IMR-90 (cell line): ENCODE measurements at regions not wholly inside any gene's neighbourhood (a gene's known extent, or its start where the extent isn't known, plus 50 kb on each side); places are given as distances from the start of the nearest gene placed in this dataset.

Source experiments
- ATAC-seq: fragments of 200-7000 bp; cut with Tn5 transposase; 2 replicates; pipeline ENCODE4 v1.9.1; 2020; ENCODE audit warnings: low read depth, mild to moderate bottlenecking, moderate library complexity
- BruUV-seq: library from RNA; stranded (reverse); fragments of 400-500 nt; replicated peaks from 2 replicates; lab custom pipeline; 2021; lab: Mats Ljungman, UMichigan
- CTCF ChIA-PET: fragments of 300-600 bp; formaldehyde crosslinking; extraction: SDS; loops from one replicate; lab custom pipeline; 2021; ENCODE audit warnings: antibody characterized with exemption; lab: Yijun Ruan, JAX
- POLR2A ChIA-PET: fragments of 300-600 bp; sonication (Branson Sonifier 250); formaldehyde crosslinking; loops from one replicate; lab custom pipeline; 2022; ENCODE audit warnings: antibody characterized with exemption; ENCODE audit not compliant: unreplicated experiment; lab: Charles Lee
- DNase-seq: peaks from one replicate; pipeline ENCODE4 v3.0.0; 2013
- H2AFZ ChIP-seq: replicated peaks from 2 replicates; pipeline ENCODE3; 2013; ENCODE audit warnings: low read length, mild to moderate bottlenecking; ENCODE audit not compliant: poor library complexity
- H2AK5ac ChIP-seq: 2 replicates; pipeline ENCODE4 v1.6.1; 2013; ENCODE audit warnings: low read depth, low read length, inconsistent platforms
- H2AK9ac ChIP-seq: replicated peaks from 2 replicates; pipeline ENCODE3; 2013; ENCODE audit warnings: mild to moderate bottlenecking, low read depth, low read length, moderate library complexity; ENCODE audit not compliant: poor library complexity
- H2BK120ac ChIP-seq: 2 replicates; pipeline ENCODE4 v1.6.1; 2013; ENCODE audit warnings: low read depth, low read length, inconsistent platforms
- H2BK15ac ChIP-seq: 3 replicates; pipeline ENCODE4 v1.6.1; 2013; ENCODE audit warnings: low read depth, low read length, inconsistent platforms
- H2BK20ac ChIP-seq: 2 replicates; pipeline ENCODE4 v1.6.1; 2013; ENCODE audit warnings: low read depth, mild to moderate bottlenecking, inconsistent platforms, low read length, moderate library complexity
- H2BK5ac ChIP-seq: 2 replicates; pipeline ENCODE4 v1.6.1; 2013; ENCODE audit warnings: mild to moderate bottlenecking, low read depth, low read length, inconsistent platforms; ENCODE audit not compliant: poor library complexity, severe bottlenecking
- H3K14ac ChIP-seq: replicated peaks from 2 replicates; pipeline ENCODE4 v1.6.1; 2013; ENCODE audit warnings: low read depth, low read length, inconsistent platforms
- H3K18ac ChIP-seq: 2 replicates; pipeline ENCODE4 v1.6.1; 2013; ENCODE audit warnings: low read depth, low read length, control low read depth
- H3K23ac ChIP-seq: 2 replicates; pipeline ENCODE4 v1.6.1; 2013; ENCODE audit warnings: low read depth, low read length, inconsistent platforms
- H3K27ac ChIP-seq: 2 replicates; pipeline ENCODE4 v1.5.1; 2013; ENCODE audit warnings: mild to moderate bottlenecking, control low read depth, low read length; ENCODE audit not compliant: insufficient read depth
- H3K27me3 ChIP-seq: 2 replicates; pipeline ENCODE4 v1.6.1; 2013; ENCODE audit warnings: low read length; ENCODE audit not compliant: control insufficient read depth, insufficient read depth
- H3K36me3 ChIP-seq: 2 replicates; pipeline ENCODE4 v1.6.1; 2013; ENCODE audit warnings: low read length, mixed read lengths; ENCODE audit not compliant: control insufficient read depth, insufficient read depth
- H3K4ac ChIP-seq: 2 replicates; pipeline ENCODE4 v1.6.1; 2013; ENCODE audit warnings: low read depth, low read length, inconsistent platforms
- H3K4me1 ChIP-seq: 2 replicates; pipeline ENCODE4 v1.6.1; 2013; ENCODE audit warnings: low read length, mixed read lengths; ENCODE audit not compliant: control insufficient read depth, insufficient read depth
- H3K4me2 ChIP-seq: 2 replicates; pipeline ENCODE4 v1.6.1; 2013; ENCODE audit warnings: low read depth, mild to moderate bottlenecking, control low read depth, low read length, moderate library complexity
- H3K4me3 ChIP-seq: 2 replicates; pipeline ENCODE4 v1.5.1; 2013; ENCODE audit warnings: low read depth, mild to moderate bottlenecking, control low read depth, low read length, moderate library complexity; ENCODE audit not compliant: insufficient read depth
- H3K56ac ChIP-seq: 2 replicates; pipeline ENCODE4 v1.6.1; 2013; ENCODE audit warnings: low read length, inconsistent platforms; ENCODE audit not compliant: insufficient read depth; ENCODE audit errors: extremely low read depth
- H3K79me1 ChIP-seq, 2 experiments: 2 replicates each; pipeline ENCODE4 v1.6.1; 2013; ENCODE audit warnings: low read length in 2 of 2, inconsistent platforms in 1 of 2, low read depth in 1 of 2
- H3K9ac ChIP-seq: 2 replicates; pipeline ENCODE4 v1.6.1; 2013; ENCODE audit warnings: low read depth, low read length, control low read depth
- H3K9me1 ChIP-seq: 2 replicates; pipeline ENCODE4 v1.6.1; 2013; ENCODE audit warnings: low read length, inconsistent platforms; ENCODE audit not compliant: insufficient read depth
- H3K9me3 ChIP-seq: 2 replicates; pipeline ENCODE4 v1.6.1; 2013; ENCODE audit warnings: low read length; ENCODE audit not compliant: control insufficient read depth, insufficient read depth
- H4K20me1 ChIP-seq: 2 replicates; pipeline ENCODE4 v1.6.1; 2013; ENCODE audit warnings: low read length, inconsistent platforms; ENCODE audit not compliant: insufficient read depth
- H4K5ac ChIP-seq: 2 replicates; pipeline ENCODE4 v1.6.1; 2013; ENCODE audit warnings: mild to moderate bottlenecking, low read depth, low read length, control low read depth
- H4K8ac ChIP-seq, 2 experiments: 2 replicates each; pipeline ENCODE4 v1.6.1; 2013; ENCODE audit warnings: low read depth in 2 of 2, low read length in 2 of 2, control low read depth in 1 of 2, inconsistent platforms in 1 of 2
- H4K91ac ChIP-seq: 2 replicates; pipeline ENCODE4 v1.6.1; 2013; ENCODE audit warnings: low read depth, low read length, inconsistent platforms; ENCODE audit not compliant: insufficient read depth
- CEBPB ChIP-seq: IDR thresholded peaks from 2 replicates; pipeline ENCODE4 v1.6.1; 2012; ENCODE audit warnings: low read depth, low read length, improper control_type of control experiment
- CTCF ChIP-seq: conservative IDR thresholded peaks from 2 replicates; pipeline ENCODE4 v1.5.1; 2012; ENCODE audit warnings: mild to moderate bottlenecking, low read depth, low read length, improper control_type of control experiment
- ELK1 ChIP-seq: fragments of 150-350 bp; IDR thresholded peaks from 2 replicates; pipeline ENCODE4 v1.6.1; 2016; ENCODE audit warnings: low read depth, mild to moderate bottlenecking, low read length, moderate library complexity, borderline replicate concordance
- RCOR1 ChIP-seq: IDR thresholded peaks from 2 replicates; pipeline ENCODE4 v1.6.1; 2012; ENCODE audit warnings: mild to moderate bottlenecking, low read length, improper control_type of control experiment; ENCODE audit not compliant: insufficient replicate concordance
- WGBS, 2 experiments: methylation state at CpG; one replicate each; pipeline versions ENCODE4 v1.1.5 to v1.1.7; 2013; ENCODE audit warnings: missing lambda C conversion rate in 2 of 2; ENCODE audit not compliant: insufficient read length in 1 of 2; ENCODE audit errors: extremely low coverage in 2 of 2; 5-methylcytosine and 5-hydroxymethylcytosine counted together
- dilution Hi-C: fragments of 300-500 bp; cut with HindIII; formaldehyde crosslinking; loops from one replicate; pipeline ENCODE4 v1.14.3; 2018; ENCODE audit warnings: low sequenced_read_pairs; ENCODE audit not compliant: unreplicated experiment
- in situ Hi-C: fragments of 300-500 bp; cut with MboI; formaldehyde crosslinking; loops from 3 replicates; pipeline ENCODE4 v1.14.3; 2019; ENCODE audit warnings: low sequenced_read_pairs, inconsistent platforms, mixed read lengths
- intact Hi-C: fragments of 100-400 bp; cut with micrococcal nuclease; formaldehyde crosslinking; loops from 2 replicates; pipeline ENCODE4 v1.10.0; 2022

GRCh38 chr12:114920771-114921554 is 237.0 kb upstream of the TBX3 start:
- ATAC-seq (no peak), DNase-seq (peak; percentile 46)
- no peak overlapping the region for H2BK5ac ChIP-seq
- no peaks in the 10 kb centered on the region for H3K79me1 ChIP-seq
- H3K27ac ChIP-seq, result no peak overlapping the region
- TF ChIP-seq RCOR1 (no peak), ELK1 (no peak), CEBPB (no peak), CTCF (no peak)
- H3K14ac ChIP-seq, result peak overlapping the region; percentile 57
- H2BK15ac ChIP-seq, result peak overlapping the region; percentile 77; the same call in 2 of the 3 replicates
- peaks cover 9% of the 10 kb centered on the region for H3K4me1 ChIP-seq
- 0 out of 2 replicates have a peak overlapping the region, but pooled peaks have one; percentile 10 for H3K56ac ChIP-seq
- in situ Hi-C loops, result no loop called here
- no peak overlapping the region for H2AK9ac ChIP-seq
- H4K91ac ChIP-seq, result peak overlapping the region; percentile 50; the same call in 1 of the 2 replicates
- no peaks in the 10 kb centered on the region for H3K27me3 ChIP-seq
- H2AK5ac ChIP-seq, result peak overlapping the region; percentile 65
- peak overlapping the region; percentile 62 for H4K5ac ChIP-seq
- peaks cover 3% of the 10 kb centered on the region; the same call in 1 of the 2 replicates for H3K9me3 ChIP-seq
- H3K18ac ChIP-seq, result peak overlapping the region; percentile 86
- WGBS, 2 experiments, result no CpG with 5 or more reads among the region's 5 CpGs
- H2AFZ ChIP-seq, result peak overlapping the region; percentile 3
- peak overlapping the region; percentile 37 for H3K4ac ChIP-seq
- H3K4me3 ChIP-seq, result no peak overlapping the region
- dilution Hi-C loops, result no loop called here
- BruUV-seq, result no TSS peak
- H3K36me3 ChIP-seq, result no peaks in the 10 kb centered on the region
- POLR2A ChIA-PET, result no interaction called here
- intact Hi-C loops, result no loop called here
- peaks cover 5% of the 10 kb centered on the region; the same call in 1 of the 2 replicates for H3K9me1 ChIP-seq
- H2BK20ac ChIP-seq, result peak overlapping the region; percentile 46
- CTCF ChIA-PET, result no interaction called here
- H3K9ac ChIP-seq, result no peak overlapping the region
- no peak overlapping the region for H4K8ac ChIP-seq
- H2BK120ac ChIP-seq, result peak overlapping the region; percentile 76
- no peaks in the 10 kb centered on the region for H4K20me1 ChIP-seq
- H3K4me2 ChIP-seq, result no peak overlapping the region
- H3K23ac ChIP-seq, result 0 out of 2 replicates have a peak overlapping the region, but pooled peaks have one; percentile 12
